Hematopoietic multipotent progenitor cell treated with erythropoietin and hydrocortisone succinate and interleukin-3 and kit ligand, for 4 days (in vitro differentiated cells): ENCODE measurements at regions not wholly inside any gene's neighbourhood (a gene's known extent, or its start where the extent isn't known, plus 50 kb on each side); places are given as distances from the start of the nearest gene placed in this dataset.
"Not testable (repeated sequence)": the region's sequence is repeated elsewhere in the genome, so short reads cannot be mapped to it uniquely, and the experiment has no call there.

Source experiments
- DNase-seq: peaks from one replicate; pipeline ENCODE4 v3.0.0-alpha.2; 2015

GRCh38 chr1:238727670-238728069 is 658.7 kb upstream of the CHRM3 start:
- DNase-seq, result no peak

- DNase-seq, result no peak
Measured at GRCh38 chr1:238722812-238723211, 663.6 kb upstream of the CHRM3 start.

- DNase-seq, result peak; percentile 4
Measured at GRCh38 chr1:238710697-238711096, 675.7 kb upstream of the CHRM3 start.

GRCh38 chr1:238701024-238701423 is 685.3 kb upstream of the CHRM3 start:
- DNase-seq, result no peak

- DNase-seq, result peak; percentile 6
Measured at GRCh38 chr1:238690415-238690814, 696.0 kb upstream of the CHRM3 start.

GRCh38 chr1:238684576-238684975 is 701.8 kb upstream of the CHRM3 start:
- not testable (repeated sequence) for DNase-seq

GRCh38 chr1:238681451-238681850 is 704.9 kb upstream of the CHRM3 start:
- no peak for DNase-seq

- DNase-seq, result no peak
Measured at GRCh38 chr1:238681021-238681420, 705.3 kb upstream of the CHRM3 start.

GRCh38 chr1:238677567-238677966 is 708.8 kb upstream of the CHRM3 start:
- DNase-seq, result no peak

- DNase-seq, result no peak
Measured at GRCh38 chr1:238675221-238675620, 711.1 kb upstream of the CHRM3 start.

- no peak for DNase-seq
Measured at GRCh38 chr1:238674316-238674715, 712.1 kb upstream of the CHRM3 start.

- no peak for DNase-seq
Measured at GRCh38 chr1:238673561-238673960, 712.8 kb upstream of the CHRM3 start.

GRCh38 chr1:238672806-238673205 is 713.6 kb upstream of the CHRM3 start:
- DNase-seq, result no peak

- peak; percentile 1 for DNase-seq
Measured at GRCh38 chr1:238672262-238672661, 714.1 kb upstream of the CHRM3 start.

- no peak for DNase-seq
Measured at GRCh38 chr1:238664139-238664538, 722.2 kb upstream of the CHRM3 start.

- no peak for DNase-seq
Measured at GRCh38 chr1:238660849-238661248, 725.5 kb upstream of the CHRM3 start.

- DNase-seq, result no peak
Measured at GRCh38 chr1:238658763-238659162, 727.6 kb upstream of the CHRM3 start.

GRCh38 chr1:238653693-238654321 is 732.6 kb upstream of the CHRM3 start:
- no peak for DNase-seq

- no peak for DNase-seq
Measured at GRCh38 chr1:238652346-238652968, 733.9 kb upstream of the CHRM3 start.

- no peak for DNase-seq
Measured at GRCh38 chr1:238649200-238649599, 737.2 kb upstream of the CHRM3 start.

- no peak for DNase-seq
Measured at GRCh38 chr1:238648751-238649150, 737.6 kb upstream of the CHRM3 start.

- DNase-seq, result no peak
Measured at GRCh38 chr1:238648296-238648695, 738.1 kb upstream of the CHRM3 start.

- DNase-seq, result no peak
Measured at GRCh38 chr1:238647877-238648276, 738.5 kb upstream of the CHRM3 start.

GRCh38 chr1:238642231-238642630 is 744.1 kb upstream of the CHRM3 start:
- peak; percentile 31 for DNase-seq

GRCh38 chr1:238639861-238640260 is 746.5 kb upstream of the CHRM3 start:
- DNase-seq, result no peak
